DND-41 (cell line): ENCODE measurements at regions not wholly inside any gene's neighbourhood (a gene's known extent, or its start where the extent isn't known, plus 50 kb on each side); places are given as distances from the start of the nearest gene placed in this dataset.

Experiments used
- ATAC-seq: fragments of 200-7000 bp; cut with Tn5 transposase; 3 replicates; pipeline ENCODE4 v1.9.1; 2021; ENCODE audit warnings: low read depth; ENCODE audit not compliant: insufficient read depth
- DNase-seq: peaks from one replicate; pipeline ENCODE4 v3.0.0-alpha.2; 2020
- H2AFZ ChIP-seq: 2 replicates; pipeline ENCODE4 v1.6.0; 2012; ENCODE audit warnings: low read depth, low read length
- H3K27ac ChIP-seq: 2 replicates; pipeline ENCODE4 v1.5.1; 2012; ENCODE audit warnings: low read length, inconsistent platforms
- H3K27me3 ChIP-seq: fragments of 200-600 bp; sonication (generic); 2 replicates; pipeline ENCODE4 v1.6.0; 2012; ENCODE audit warnings: low read length, mild to moderate bottlenecking, inconsistent platforms; ENCODE audit not compliant: insufficient read depth, poor library complexity
- H3K36me3 ChIP-seq: 2 replicates; pipeline ENCODE4 v1.5.1; 2012; ENCODE audit warnings: low read length, inconsistent platforms; ENCODE audit not compliant: insufficient read depth
- H3K4me1 ChIP-seq: 2 replicates; pipeline ENCODE4 v1.5.1; 2012; ENCODE audit warnings: mild to moderate bottlenecking, low read length; ENCODE audit not compliant: insufficient read depth
- H3K4me2 ChIP-seq: 2 replicates; pipeline ENCODE4 v1.6.0; 2012; ENCODE audit warnings: mild to moderate bottlenecking, moderate library complexity, low read length, inconsistent platforms; ENCODE audit not compliant: insufficient read depth
- H3K4me3 ChIP-seq, 2 experiments: fragments of 200-600 bp in 1 of 2; shearing (Covaris generic) in 1 of 2; 2 replicates each; pipeline ENCODE4 v1.5.1; 2012 to 2016; ENCODE audit warnings: inconsistent platforms in 2 of 2, low read length in 2 of 2, mild to moderate bottlenecking in 2 of 2, low read depth in 1 of 2, moderate library complexity in 1 of 2
- H3K79me2 ChIP-seq: 2 replicates; pipeline ENCODE4 v1.6.0; 2012; ENCODE audit warnings: low read length, inconsistent platforms; ENCODE audit not compliant: insufficient read depth
- H3K9ac ChIP-seq: 2 replicates; pipeline ENCODE4 v1.6.0; 2012; ENCODE audit warnings: low read depth, mild to moderate bottlenecking, inconsistent platforms, low read length, moderate library complexity
- H3K9me3 ChIP-seq: 2 replicates; pipeline ENCODE4 v1.5.1; 2012; ENCODE audit warnings: low read length, moderate library complexity, mild to moderate bottlenecking, inconsistent platforms; ENCODE audit not compliant: insufficient read depth, severe bottlenecking
- H4K20me1 ChIP-seq: 2 replicates; pipeline ENCODE4 v1.6.0; 2012; ENCODE audit warnings: low read length; ENCODE audit not compliant: insufficient read depth
- CTCF ChIP-seq: IDR thresholded peaks from 2 replicates; pipeline ENCODE4 v1.5.1; 2012; ENCODE audit warnings: borderline replicate concordance, low read length, moderate library complexity, mild to moderate bottlenecking; ENCODE audit not compliant: poor library complexity, severe bottlenecking; ENCODE audit errors: extremely low read depth
- EZH2 ChIP-seq: IDR thresholded peaks from 3 replicates; pipeline ENCODE4 v1.6.1; 2012; ENCODE audit warnings: borderline replicate concordance, low read depth, mild to moderate bottlenecking, moderate library complexity, low read length, inconsistent platforms; ENCODE audit not compliant: severe bottlenecking

GRCh38 chr17:13787636-13788035 is 185.9 kb upstream of the HS3ST3A1 start:
- Histone ChIP-seq H3K36me3 (no peaks in the 10 kb centered on the region), H3K27ac (no peak overlapping the region), H3K4me1 (no peaks in the 10 kb centered on the region), H2AFZ (no peak overlapping the region), H3K27me3 (no peaks in the 10 kb centered on the region), H4K20me1 (no peaks in the 10 kb centered on the region), H3K9me3 (no peaks in the 10 kb centered on the region), H3K9ac (no peak overlapping the region), H3K79me2 (no peaks in the 10 kb centered on the region), H3K4me3 (no peak overlapping the region), H3K4me2 (no peak overlapping the region)
- DNase-seq, result no peak
- TF ChIP-seq EZH2, result no peak
- TF ChIP-seq CTCF, result no peak
- no peak for ATAC-seq

GRCh38 chr17:13788385-13788784 is 186.7 kb upstream of the HS3ST3A1 start:
- Histone ChIP-seq H4K20me1 (no peaks in the 10 kb centered on the region), H3K27ac (no peak overlapping the region), H3K4me2 (no peak overlapping the region), H3K4me3 (no peak overlapping the region), H3K4me1 (no peaks in the 10 kb centered on the region), H3K9me3 (no peaks in the 10 kb centered on the region), H2AFZ (no peak overlapping the region), H3K79me2 (no peaks in the 10 kb centered on the region), H3K9ac (no peak overlapping the region), H3K27me3 (no peaks in the 10 kb centered on the region), H3K36me3 (no peaks in the 10 kb centered on the region)
- no peak for DNase-seq
- no peak for ATAC-seq
- TF ChIP-seq CTCF, result no peak
- TF ChIP-seq EZH2, result no peak

GRCh38 chr17:13792314-13792713 is 190.6 kb upstream of the HS3ST3A1 start:
- TF ChIP-seq CTCF (no peak), EZH2 (no peak)
- H3K79me2 ChIP-seq, result no peaks in the 10 kb centered on the region

GRCh38 chr17:13793951-13794350 is 192.2 kb upstream of the HS3ST3A1 start:
- no peaks in the 10 kb centered on the region for H3K27me3 ChIP-seq
- no peak overlapping the region for H3K9ac ChIP-seq
- TF ChIP-seq EZH2, result no peak
- TF ChIP-seq CTCF, result no peak
- H3K4me3 ChIP-seq, result no peak overlapping the region
- no peaks in the 10 kb centered on the region for H4K20me1 ChIP-seq
- no peak overlapping the region for H2AFZ ChIP-seq
- H3K9me3 ChIP-seq, result no peaks in the 10 kb centered on the region
- H3K4me2 ChIP-seq, result no peak overlapping the region
- H3K79me2 ChIP-seq, result no peaks in the 10 kb centered on the region
- no peak for DNase-seq
- no peak for ATAC-seq
- H3K36me3 ChIP-seq, result no peaks in the 10 kb centered on the region
- H3K27ac ChIP-seq, result no peak overlapping the region
- H3K4me1 ChIP-seq, result no peaks in the 10 kb centered on the region

More at GRCh38 chr17:13792314-13792713, 190.6 kb upstream of the HS3ST3A1 start:
- no peak overlapping the region for H3K4me3 ChIP-seq
- H3K27ac ChIP-seq, result no peak overlapping the region
- no peaks in the 10 kb centered on the region for H3K4me1 ChIP-seq
- no peak overlapping the region for H2AFZ ChIP-seq
- no peak overlapping the region for H3K9ac ChIP-seq
- no peaks in the 10 kb centered on the region for H4K20me1 ChIP-seq
- no peak for ATAC-seq
- no peaks in the 10 kb centered on the region for H3K9me3 ChIP-seq
- no peak overlapping the region for H3K4me2 ChIP-seq
- no peak for DNase-seq
- H3K36me3 ChIP-seq, result no peaks in the 10 kb centered on the region
- H3K27me3 ChIP-seq, result no peaks in the 10 kb centered on the region
